DOHH2 (cell line): ENCODE measurements at regions not wholly inside any gene's neighbourhood (a gene's known extent, or its start where the extent isn't known, plus 50 kb on each side); places are given as distances from the start of the nearest gene placed in this dataset.

Experiments
- CTCF ChIP-seq: fragments of 200-600 bp; sonication (generic); IDR thresholded peaks from one replicate; pipeline ENCODE4 v1.5.1; 2014; ENCODE audit warnings: antibody characterized with exemption, mild to moderate bottlenecking, low read depth, low read length; ENCODE audit not compliant: poor library complexity, severe bottlenecking
- EZH2phosphoT487 ChIP-seq: fragments of 200-600 bp; sonication (generic); IDR thresholded peaks from 2 replicates; pipeline ENCODE4 v1.6.1; 2017; ENCODE audit warnings: borderline replicate concordance, mild to moderate bottlenecking, antibody characterized with exemption, low read length, moderate library complexity, mixed read lengths

DNA sequence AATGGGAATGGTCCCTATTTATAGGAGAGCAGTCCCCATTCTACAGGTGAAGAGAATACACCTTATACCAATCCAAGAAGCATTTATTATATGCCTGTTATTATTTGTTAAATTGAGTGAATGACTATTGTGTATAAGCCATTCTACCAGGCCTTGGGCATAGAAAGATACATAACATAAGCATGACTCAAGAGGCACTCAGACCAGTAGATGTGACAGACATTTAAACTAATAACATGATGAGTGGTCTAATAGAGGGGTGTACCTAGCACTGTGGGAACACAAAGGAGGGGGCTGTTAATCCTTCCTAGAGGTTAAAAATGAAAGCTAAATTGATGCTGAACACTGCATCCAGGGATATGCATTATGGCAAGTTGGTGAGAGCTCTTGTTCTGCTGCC, 145.0 kb upstream of the TNC start:
- TF ChIP-seq CTCF (no peak), EZH2phosphoT487 (no peak)
